RWPE1 (cell line): ENCODE measurements at regions not wholly inside any gene's neighbourhood (a gene's known extent, or its start where the extent isn't known, plus 50 kb on each side); places are given as distances from the start of the nearest gene placed in this dataset.

Experiments
- CTCF ChIA-PET: fragments of 350-600 bp; sonication (Branson Sonifier 250); formaldehyde crosslinking; extraction: SDS; loops from one replicate; lab custom pipeline; 2021; lab: Yijun Ruan, JAX
- POLR2A ChIA-PET: fragments of 400-600 bp; formaldehyde crosslinking; extraction: SDS; loops from one replicate; lab custom pipeline; 2020; ENCODE audit warnings: antibody characterized with exemption; ENCODE audit not compliant: low non-redundant PET; lab: Yijun Ruan, JAX
- DNase-seq: peaks from one replicate; pipeline ENCODE4 v3.0.0; 2012; ENCODE audit warnings: low spot score
- H3K27ac ChIP-seq: fragments of 450-650 bp; 2 replicates; pipeline ENCODE4 v1.5.1; 2017
- TF ChIP-seq, protein P1 (sequence below): fragments of 450-650 bp; conservative IDR thresholded peaks from 2 replicates; pipeline ENCODE4 v1.5.1; 2017; ENCODE audit warnings: low read depth, mild to moderate bottlenecking

DNA sequence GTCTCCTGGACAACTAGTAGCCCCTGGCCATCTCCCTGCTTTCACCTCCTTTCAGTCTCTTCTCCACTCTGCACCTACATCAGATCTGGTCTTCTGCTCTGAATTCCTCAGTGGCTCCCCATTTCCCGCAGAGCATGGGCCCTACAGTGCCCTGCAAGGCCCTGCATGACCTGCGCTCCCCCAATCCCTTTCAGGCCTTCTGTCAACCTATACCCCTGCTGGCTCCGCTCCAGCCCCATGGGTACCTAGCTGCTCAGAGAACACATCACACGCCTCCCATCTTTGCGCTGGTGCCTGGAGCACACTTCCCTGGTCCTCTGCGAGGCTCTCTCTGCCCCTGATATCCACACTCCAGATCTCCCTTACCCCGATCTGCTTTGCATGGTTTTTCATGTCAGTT lies 145.2 kb downstream of the KATNIP start:
- no peak overlapping the region for H3K27ac ChIP-seq
- TF ChIP-seq, protein P1, sequence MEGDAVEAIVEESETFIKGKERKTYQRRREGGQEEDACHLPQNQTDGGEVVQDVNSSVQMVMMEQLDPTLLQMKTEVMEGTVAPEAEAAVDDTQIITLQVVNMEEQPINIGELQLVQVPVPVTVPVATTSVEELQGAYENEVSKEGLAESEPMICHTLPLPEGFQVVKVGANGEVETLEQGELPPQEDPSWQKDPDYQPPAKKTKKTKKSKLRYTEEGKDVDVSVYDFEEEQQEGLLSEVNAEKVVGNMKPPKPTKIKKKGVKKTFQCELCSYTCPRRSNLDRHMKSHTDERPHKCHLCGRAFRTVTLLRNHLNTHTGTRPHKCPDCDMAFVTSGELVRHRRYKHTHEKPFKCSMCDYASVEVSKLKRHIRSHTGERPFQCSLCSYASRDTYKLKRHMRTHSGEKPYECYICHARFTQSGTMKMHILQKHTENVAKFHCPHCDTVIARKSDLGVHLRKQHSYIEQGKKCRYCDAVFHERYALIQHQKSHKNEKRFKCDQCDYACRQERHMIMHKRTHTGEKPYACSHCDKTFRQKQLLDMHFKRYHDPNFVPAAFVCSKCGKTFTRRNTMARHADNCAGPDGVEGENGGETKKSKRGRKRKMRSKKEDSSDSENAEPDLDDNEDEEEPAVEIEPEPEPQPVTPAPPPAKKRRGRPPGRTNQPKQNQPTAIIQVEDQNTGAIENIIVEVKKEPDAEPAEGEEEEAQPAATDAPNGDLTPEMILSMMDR, result no peak
- CTCF ChIA-PET, result interaction anchor here (0.8 kb wide), 1 partner anchor 55 kb away, joined by 3 read pairs; no protein-coding TSS in a partner anchor
- no peak for DNase-seq
- POLR2A ChIA-PET, result no interaction called here

DNA sequence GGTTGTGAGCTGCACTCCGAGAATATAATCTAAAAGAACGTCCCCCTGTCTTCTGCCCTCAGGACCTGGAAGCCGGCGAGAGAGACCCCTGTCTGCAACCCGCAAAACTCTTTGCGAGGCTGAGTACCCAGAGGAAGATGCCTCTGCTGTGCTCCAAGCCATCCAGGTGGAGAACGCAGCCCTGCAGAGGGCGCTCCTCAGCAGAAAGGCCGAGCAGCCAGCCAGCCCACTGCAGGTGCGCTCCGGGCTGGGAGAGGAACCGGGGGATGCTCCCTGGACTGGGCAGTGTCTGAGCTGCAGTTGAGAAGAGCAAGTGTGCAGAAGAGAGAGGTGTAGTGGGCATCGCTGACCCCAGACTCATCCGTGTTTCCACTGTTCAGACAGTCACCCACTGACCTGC lies 148.3 kb downstream of the KATNIP start:
- DNase-seq, result no peak
- TF ChIP-seq, protein P1, result no peak
- ChIA-PET POLR2A (interaction anchor here (0.6 kb wide), 1 partner anchor 12 kb away, joined by 3 read pairs; no protein-coding TSS in a partner anchor), CTCF (no interaction called here)
- no peak overlapping the region for H3K27ac ChIP-seq

DNA sequence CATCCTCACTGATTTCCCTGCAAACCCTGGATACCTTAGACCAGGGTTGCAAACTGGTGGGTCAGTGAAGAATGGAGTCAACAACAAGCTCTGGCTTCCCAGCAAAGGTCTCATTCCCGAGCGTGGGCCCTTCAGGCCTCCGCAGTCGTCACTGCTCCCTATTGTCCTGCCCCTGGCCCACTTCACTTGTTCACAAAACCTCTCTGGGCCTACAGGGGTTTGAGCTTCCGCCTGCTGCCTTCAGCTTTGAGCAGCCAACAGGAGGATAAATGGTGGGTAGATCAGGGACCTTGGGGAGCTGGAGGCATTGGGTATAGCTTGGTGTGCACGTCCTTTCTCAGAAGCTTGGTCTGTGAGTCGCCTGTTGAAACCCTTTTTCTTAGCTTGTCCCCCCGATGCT lies 148.8 kb downstream of the KATNIP start:
- DNase-seq, result no peak
- no peak overlapping the region for H3K27ac ChIP-seq
- ChIA-PET CTCF (no interaction called here), POLR2A (interaction anchor here (0.6 kb wide), 1 partner anchor 13 kb away, joined by 3 read pairs; no protein-coding TSS in a partner anchor)
- TF ChIP-seq, protein P1, result no peak

DNA sequence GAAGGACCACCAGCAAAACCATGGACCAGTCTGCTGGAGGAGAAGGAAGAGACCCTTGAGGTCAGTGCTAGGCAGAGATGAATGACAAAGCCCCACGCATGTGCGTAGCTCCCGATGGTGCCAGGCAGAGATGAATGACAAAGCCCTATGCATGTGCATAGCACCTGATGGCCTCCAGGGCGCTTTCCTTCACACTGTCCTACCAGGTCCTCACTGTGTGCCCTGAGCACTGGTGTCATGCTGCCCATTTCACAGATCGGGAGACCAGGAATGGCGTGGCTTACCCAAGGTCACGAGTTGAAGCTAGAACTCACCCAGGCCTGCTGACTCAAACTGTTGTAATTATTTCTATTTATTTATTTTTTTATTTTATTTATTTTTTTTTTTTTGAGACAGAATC lies 149.6 kb downstream of the KATNIP start:
- POLR2A ChIA-PET, result no interaction called here
- no peak for DNase-seq
- TF ChIP-seq, protein P1, result no peak
- CTCF ChIA-PET, result no interaction called here
- H3K27ac ChIP-seq, result no peak overlapping the region

DNA sequence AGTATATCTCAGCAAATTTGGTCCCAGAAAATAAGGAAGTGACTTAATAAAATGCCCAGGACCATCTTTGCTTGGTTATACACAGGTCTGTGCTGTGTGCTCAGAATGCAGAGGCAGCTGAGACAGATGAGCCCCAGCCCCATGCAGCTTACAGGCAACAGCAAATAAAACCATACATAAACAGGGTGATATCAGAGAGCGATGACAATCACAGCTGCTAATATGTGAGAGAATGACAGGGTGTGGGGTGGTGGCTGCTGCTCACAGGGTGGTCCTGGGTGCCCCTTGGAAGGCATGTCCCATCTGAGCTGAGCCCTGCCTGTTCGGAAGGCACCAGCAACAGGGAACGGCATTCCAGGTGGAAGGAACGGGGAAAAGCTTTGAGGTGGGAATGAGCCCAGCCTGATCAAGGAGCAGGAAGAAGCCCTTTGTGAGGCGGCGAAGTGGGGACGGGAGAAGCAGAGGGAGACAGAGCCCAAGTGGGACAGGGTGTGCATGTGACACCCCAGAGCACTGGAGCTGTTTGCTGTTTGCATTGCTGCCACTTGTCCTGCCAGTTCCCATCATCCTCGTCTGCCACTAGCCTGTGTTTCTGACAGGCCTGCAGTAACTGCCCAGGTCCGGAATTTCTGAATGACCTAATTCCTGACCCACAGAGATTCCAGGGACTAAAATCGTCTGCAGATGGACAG lies 150.5 kb downstream of the KATNIP start:
- no peak for DNase-seq
- H3K27ac ChIP-seq, result no peak overlapping the region
- TF ChIP-seq, protein P1, result no peak
- CTCF ChIA-PET, result interaction anchor here (0.5 kb wide), 1 partner anchor 786 kb away, joined by 4 read pairs; no protein-coding TSS in a partner anchor
- POLR2A ChIA-PET, result no interaction called here

DNA sequence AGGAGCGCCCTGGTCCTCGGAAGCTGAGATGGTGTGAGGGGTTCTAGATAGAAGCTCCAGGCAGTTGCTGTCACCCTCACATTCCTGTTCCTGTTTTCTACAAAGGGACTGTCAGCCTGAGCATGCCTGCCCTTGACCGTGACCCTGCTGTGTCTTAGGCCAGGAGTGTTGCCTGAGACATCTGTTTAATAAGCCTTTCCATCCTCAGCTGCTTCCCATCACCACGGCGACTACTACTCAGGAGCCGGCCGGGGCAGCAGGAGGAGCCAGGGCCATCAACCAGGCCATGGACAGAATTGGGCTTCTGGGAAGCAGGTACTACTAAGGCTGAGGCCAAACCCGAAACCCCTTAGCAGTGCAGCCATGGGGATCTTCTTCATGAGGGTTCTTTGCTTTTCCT lies 151.4 kb downstream of the KATNIP start:
- ChIA-PET CTCF (interaction anchor here (0.6 kb wide), 1 partner anchor 540 kb away, joined by 7 read pairs; no protein-coding TSS in a partner anchor), POLR2A (interaction anchor here (0.5 kb wide), 1 partner anchor 68 kb away, joined by 3 read pairs; no protein-coding TSS in a partner anchor)
- TF ChIP-seq, protein P1, result no peak
- H3K27ac ChIP-seq, result no peak overlapping the region
- no peak for DNase-seq
